Thyroid gland (tissue), 4 donors: ENCODE measurements at regions not wholly inside any gene's neighbourhood (a gene's known extent, or its start where the extent isn't known, plus 50 kb on each side); places are given as distances from the start of the nearest gene placed in this dataset.

Source experiments
- CTCF ChIP-seq, 6 experiments: fragments of 200-600 bp in 3 of 6; fragments of 450-650 bp in 3 of 6; sonication (generic) in 3 of 6; IDR thresholded peaks; one replicate each; pipeline ENCODE4 v1.5.1; 2016 to 2019; ENCODE audit warnings: antibody characterized with exemption in 6 of 6, mild to moderate bottlenecking in 2 of 6, inconsistent platforms in 1 of 6, moderate library complexity in 1 of 6
- POLR2A ChIP-seq, 2 donors: fragments of 450-650 bp; IDR thresholded peaks; one replicate each; pipeline ENCODE4 v1.6.1; 2017; ENCODE audit warnings: antibody characterized with exemption in 2 of 2, mild to moderate bottlenecking in 2 of 2, moderate library complexity in 1 of 2

- no peak for TF ChIP-seq CTCF (IDR thresholded peaks at IDR 0.05)
- TF ChIP-seq POLR2A (IDR thresholded peaks at IDR 0.05) = no peak
These were observed 57.1 kb upstream of the ATG10 start for GRCh38 chr5:81914696-81915095.
